HT-29 (cell line): ENCODE measurements at regions not wholly inside any gene's neighbourhood (a gene's known extent, or its start where the extent isn't known, plus 50 kb on each side); places are given as distances from the start of the nearest gene placed in this dataset.
"Not testable (repeated sequence)": the region's sequence is repeated elsewhere in the genome, so short reads cannot be mapped to it uniquely, and the experiment has no call there.

ENCODE experiments used
- DNase-seq: peaks from one replicate; pipeline ENCODE4 v3.0.0-alpha.2; 2015; ENCODE audit warnings: low spot score

DNA sequence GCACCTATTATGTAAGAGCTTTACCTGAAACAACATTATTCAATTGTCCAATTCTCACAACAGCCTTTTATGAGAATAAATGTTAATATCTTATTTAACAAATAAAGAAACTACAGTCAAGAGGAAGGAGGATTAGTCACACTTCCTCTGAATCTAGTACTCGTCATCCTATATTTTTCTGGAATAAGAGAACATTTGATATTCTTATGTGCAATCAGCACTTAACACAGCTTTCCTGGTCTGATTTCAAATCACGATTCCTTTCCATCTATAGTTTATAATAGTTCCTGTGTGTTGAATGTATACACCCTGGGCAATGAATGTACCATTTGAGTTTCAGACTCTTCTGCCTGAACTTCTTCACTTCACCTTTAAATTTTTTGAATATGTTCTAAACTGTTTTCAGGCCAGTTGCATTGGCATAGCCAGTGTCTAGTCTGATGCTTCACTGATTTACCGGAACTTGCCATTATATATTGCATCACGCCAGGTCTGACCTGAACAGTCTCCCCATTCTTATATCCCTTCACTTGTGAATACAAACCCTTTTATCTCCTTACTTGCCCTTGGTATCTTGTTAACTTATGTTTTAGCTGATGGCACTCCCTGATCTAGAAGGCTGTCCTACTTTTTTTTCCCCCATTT, 698.3 kb downstream of the MAT2B start:
- DNase-seq = no peak

DNA sequence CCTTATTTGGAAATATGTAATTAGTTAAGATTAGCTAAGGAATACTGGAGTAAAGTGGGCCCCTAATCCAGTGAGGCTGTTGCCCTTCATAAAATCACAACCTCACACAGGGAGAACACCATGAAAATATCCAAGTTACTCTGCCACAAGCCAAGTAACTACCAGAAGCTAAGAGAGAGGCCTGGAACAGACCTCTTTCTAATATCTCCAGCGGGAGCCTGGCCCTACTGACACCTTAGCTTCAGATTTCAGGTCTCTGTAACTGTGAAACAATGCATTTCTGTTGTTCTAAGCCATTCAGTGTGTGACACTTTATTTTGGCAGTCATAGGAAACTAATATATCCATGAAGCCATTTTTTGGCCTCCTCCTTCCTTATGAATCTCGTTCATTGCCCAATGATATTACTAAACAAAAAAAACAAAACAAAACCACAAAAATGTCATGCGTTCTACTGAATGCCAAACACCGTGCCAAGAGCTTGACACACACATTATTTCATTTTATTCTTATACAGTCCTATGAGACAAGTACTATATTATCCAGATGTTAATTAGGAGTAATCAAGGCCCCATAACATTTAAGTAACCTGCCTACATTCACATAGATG, 699.0 kb downstream of the MAT2B start:
- DNase-seq = no peak

DNA sequence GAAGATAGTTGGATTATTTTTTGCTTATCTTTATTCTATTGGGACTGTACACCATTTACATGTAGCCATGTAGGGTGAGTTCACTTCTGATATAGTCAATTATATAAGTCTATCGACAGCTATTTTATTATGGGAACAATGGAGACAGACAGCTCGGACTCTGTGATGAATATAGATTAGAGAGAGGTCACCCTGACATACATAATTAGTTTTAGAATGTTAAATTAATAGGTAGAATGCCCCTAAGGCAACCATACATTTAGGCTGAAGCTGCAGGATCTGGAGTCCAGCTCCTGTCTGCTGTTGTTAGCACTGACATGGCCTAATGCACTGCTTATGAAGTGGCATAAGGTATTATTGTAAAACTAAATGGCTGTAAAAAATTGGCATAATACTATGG, 700.8 kb downstream of the MAT2B start:
- no peak for DNase-seq

DNA sequence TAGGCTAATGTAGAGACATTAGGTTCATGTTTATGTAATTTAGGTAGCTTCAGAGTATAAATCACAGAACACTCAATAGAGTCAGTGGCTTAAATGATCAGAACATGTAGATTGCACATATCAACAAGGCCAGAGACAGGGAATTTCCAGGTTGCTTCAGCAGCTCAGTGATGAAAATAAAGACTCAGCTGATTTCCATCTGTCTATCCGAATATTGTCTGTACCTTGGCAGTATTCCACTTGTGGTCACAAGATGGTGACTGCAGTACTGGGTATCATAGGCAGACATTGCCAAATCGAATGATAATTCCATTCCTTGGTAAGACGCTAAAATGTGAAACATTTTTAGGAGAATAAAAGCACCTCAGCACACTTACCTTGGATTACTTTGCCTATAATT, 702.2 kb downstream of the MAT2B start:
- no peak for DNase-seq

DNA sequence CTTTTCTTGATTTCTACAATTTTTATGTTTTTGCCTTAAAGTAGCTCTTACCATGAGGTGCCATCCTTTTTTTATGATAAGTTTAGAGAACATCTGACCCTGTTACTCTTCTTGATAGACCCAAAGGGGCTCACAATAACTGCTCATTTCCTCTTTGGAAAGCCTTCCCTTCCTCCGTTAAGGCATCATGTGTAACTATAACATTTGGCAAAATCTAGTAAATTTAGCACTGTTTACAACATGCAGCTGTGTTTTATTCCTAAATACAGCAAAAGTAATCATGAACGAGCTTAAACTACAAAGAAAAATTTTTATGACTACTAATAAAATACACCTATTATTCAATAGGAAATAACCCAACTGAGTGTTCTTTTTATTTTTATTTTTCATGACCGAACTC, 705.1 kb downstream of the MAT2B start:
- DNase-seq = no peak

DNA sequence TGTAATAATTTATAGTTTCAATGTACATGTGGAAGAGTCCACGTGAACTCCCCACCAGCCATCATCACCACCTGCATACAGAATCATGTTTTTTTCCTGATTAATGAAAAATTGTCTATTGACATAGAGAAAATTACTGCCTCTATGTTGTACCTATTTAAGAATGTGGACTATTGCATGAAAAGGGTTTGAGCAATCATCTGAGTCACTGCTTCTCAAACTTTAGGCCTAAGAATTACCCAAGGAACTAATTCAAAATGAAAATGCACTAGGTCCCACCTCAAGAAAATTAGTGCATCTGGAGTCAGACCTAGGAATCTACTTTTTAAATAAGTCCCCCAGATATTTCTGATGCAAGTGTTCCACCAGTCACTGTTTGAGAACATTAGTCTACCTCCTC, 709.3 kb downstream of the MAT2B start:
- no peak for DNase-seq

DNA sequence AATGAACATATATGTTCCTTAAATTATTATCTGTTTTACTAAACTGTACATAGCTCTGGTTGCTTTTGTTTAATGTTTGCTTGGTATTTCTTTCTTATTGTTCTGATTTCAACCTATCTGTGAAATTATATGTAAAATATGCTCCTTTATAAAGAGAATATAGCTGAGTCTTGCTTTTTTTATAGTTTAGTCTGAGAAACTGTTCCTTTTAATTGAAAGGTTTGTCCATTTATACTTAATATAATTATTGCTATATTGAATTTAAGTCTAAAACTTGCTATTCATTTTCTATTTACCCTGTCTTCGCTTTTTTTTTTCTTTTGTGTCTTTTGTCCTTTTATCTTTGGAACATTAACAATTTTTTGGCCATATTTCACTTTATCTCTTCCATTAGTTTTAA, 712.0 kb downstream of the MAT2B start:
- DNase-seq = no peak

DNA sequence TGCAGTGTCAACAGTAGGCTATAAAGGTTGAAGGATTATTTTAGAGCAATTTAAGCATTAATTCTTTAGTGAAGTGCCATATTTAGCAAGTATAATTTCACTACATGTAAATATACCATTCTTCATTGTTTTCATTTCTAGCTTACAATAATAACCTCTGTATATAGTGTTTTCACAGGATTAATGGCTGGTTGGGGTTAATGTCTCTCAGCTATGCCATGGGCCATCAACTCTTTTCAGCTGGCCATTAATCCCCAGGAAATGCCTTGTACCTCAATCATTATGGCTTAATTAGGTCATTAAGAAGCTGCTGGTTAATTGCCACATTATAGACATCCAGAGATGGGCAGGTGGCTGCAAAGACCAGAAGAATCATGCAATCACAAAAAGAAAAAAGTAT, 715.1 kb downstream of the MAT2B start:
- DNase-seq = no peak

DNA sequence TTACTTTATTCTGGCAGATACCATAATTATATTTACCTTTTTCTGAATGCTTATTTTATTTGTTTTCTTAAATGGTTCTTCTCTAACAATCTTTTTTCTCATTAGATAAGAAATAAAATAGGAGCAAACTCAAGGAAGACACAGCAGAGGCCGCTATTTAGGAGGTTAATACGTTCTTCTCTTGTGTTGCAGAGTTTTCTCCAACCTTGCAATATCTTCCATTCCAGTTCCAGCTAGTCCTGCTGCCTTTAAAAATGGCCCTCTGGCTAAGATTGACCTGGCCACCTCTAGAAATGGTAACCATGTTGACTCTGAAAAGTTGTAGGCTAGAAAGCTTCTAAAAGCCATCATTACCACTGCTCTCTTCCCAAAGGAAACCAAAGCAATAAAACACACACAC, 718.8 kb downstream of the MAT2B start:
- DNase-seq = no peak

DNA sequence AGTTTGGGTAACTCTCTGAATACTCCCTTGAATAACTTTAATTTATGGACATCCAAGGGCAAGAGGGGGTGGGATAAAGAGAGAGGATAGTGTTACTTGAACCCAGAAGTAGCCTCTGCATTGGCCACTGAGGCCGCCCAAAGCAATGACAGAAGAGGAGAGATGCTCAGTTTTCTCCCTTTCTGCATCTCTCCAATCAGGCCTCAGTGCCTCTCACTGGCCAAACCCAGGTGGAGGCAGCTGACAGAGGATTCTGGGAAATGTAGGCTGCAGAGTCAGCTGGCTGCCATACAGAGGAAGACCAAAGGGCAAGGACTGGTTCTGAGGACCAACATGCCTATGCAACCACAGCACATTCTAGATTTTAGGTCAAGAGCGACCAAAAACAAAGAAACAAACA, 719.4 kb downstream of the MAT2B start:
- DNase-seq = no peak

DNA sequence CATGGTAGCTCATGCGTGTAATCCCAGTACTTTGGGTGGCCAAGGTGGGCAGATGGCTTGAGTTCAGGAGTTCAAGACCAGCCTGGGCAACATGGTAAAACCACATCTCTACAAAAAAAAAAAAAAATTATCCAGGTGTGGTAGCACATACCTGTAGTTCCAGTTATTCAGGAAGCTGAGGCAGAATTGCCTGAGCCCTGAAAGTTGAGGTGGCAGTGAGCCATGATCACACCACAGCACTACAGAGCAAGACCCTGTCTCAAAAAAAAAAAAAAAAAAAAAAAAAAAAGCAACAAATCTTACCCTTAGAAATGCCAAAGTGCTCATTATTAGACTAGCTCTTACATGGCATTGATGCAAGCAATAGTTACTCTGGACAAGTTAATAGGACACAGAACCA, 724.9 kb downstream of the MAT2B start:
- no peak for DNase-seq

DNA sequence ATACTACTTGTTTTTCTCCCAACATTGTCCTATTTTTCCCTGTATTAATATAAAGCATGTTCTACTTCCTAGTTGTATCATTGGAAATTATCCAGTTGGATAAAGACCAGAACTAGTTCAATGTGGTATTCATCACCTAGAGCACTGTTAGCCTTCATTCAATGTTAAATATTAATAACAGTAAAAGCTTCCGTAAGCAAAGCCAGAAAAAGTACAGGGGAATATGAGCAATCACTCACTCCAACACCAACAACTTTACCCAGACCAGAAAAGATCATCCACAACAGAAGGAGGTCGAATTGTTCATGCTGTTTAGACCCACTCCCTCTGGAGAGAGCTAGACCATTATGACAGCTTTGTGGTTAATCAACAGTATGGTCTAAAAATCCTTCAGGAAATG, 728.4 kb downstream of the MAT2B start:
- no peak for DNase-seq

DNA sequence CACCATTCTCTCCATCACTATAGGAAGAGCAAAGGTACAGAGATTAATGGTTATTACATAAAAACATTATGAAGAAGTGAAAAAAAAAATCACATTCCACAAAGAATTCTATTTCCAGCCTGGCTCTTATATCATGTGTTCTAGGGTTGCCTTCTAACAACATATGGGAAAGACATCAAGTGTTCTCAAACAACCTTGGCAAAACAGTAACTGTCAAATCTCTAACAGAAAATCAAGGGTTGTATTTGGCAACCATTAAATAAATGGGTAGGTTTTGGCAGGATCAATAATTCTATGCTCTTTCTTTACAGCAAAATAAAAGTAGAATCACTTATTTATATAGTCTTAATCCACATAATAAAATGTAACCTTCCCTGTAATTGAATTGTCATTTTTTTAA, 728.9 kb downstream of the MAT2B start:
- no peak for DNase-seq

DNA sequence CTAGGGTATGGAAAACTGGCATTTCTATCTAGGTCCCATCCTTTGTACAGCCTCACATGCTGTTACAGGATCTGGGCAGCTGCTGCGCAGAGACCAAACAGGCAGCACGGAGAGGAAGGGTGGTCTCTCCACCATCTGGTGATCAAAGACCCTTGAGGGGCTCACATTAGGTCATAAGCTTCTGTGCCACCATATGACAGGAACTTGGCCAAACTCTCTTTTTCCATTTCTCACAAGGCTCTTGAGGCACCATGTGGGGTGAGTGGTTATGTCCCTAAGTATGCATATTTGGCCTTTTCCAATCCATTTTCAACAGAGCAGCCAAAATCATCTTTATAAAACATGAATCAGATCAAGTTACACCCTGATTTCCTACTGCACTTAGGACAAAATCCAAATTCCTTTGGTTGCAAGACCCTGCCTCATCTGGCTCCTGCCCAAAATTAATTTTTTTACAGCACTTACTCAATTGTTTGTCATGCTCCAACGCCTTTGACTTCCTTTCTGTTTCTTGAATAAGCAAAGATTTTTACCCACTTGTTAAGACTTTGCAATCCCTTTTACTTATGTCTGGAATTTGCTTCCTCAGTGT, 730.0 kb downstream of the MAT2B start:
- no peak for DNase-seq

DNA sequence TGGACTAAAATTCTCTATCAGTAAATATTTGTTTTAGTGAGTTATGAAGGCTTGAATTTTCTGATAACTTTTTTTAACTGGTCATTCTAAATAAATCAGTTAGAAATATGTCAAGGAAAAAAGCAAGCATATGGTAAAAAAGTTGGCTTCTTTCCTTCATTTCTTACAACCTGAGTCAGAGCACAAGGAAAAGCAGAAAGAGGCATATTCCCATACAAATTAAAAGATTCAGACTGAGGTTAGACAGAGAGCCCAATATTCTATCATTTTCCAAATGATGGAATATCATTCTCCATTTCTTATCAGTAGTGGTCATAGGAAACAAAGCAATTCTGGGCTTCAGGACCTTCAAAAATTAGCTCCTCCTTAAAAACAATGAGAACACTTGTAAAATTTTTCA, 732.1 kb downstream of the MAT2B start:
- no peak for DNase-seq

DNA sequence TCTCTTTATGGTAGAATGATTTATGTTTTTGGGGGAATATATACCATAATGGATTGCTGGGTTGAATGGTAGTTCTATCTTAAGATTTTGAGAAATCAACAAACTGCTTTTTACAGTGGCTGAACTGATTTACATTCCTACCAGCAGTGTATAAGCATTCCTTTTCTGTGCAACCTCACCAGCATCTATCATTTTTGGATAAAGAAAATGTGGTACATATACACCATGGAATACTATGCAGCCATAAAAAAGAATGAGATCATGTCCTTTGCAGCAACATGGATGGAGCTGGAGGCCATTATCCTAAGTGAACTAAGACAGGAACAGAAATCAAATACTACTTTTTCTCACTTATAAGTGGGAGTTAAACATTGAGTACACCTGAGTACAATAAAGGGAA, 746.4 kb downstream of the MAT2B start:
- DNase-seq = not testable (repeated sequence)

DNA sequence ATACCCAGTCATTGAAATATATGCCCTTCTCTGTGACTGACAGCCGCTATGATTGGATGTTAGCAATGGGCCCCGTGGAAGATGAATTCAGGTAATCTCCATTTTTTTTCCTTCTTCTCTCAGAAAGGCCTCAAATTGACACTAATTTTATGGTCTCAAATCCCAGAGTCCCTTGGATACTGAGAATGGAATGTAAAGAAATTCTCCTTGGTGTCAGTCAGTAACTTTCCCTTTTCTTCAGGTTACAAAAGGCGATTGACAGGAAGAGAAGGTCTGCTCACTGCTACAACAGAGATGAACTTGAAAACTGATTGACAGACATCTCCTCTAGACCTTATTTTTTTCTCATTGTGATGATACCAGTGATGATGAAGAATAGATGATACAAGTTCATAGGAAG, 748.3 kb downstream of the MAT2B start:
- no peak for DNase-seq

DNA sequence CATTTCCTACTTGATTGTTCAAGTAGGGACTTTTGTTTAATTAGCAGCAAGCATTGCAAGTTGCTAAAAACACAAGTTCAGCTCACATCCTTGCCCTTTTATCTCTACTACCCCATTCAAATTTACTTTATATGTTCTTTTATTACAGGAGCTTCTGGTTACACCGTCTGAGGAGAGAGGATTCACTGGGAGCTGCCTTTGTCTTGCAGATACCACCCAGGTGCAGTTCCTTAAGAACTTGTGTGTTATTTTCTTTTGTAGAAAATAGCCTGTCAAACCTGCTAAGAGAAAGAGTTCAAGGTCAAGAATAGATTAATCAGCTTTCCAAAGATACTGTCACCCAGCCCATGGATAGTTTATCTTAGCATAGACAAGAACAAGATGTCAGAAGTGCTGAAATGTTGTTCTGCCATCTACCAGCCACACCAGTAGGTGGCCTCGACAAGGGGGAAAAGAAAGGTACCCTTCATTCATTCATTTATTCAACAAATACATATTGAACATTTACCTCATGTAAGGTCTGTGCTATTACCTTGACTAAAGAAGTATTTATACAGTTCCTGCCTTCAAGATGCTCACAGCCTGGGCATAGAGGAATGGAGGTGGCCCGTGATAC, 750.3 kb downstream of the MAT2B start:
- DNase-seq = no peak

DNA sequence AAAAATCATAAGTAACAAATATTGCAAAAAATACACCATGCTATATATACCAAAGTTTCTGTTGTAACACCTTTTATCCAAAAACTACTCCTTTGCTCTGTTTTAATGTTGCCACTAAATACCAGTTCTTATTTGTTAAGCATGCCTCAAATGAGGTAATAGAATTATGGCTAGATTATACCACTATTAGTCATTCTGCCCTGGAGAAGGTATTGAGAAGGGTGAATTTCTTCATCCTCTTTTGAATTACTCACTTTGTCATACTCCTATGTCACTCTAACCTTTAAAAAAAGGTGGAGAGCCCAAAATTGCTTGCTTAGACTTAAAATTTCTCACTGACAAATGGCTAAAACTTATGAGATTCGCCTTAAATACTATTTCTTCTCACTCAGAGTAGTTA, 750.9 kb downstream of the MAT2B start:
- DNase-seq = no peak

DNA sequence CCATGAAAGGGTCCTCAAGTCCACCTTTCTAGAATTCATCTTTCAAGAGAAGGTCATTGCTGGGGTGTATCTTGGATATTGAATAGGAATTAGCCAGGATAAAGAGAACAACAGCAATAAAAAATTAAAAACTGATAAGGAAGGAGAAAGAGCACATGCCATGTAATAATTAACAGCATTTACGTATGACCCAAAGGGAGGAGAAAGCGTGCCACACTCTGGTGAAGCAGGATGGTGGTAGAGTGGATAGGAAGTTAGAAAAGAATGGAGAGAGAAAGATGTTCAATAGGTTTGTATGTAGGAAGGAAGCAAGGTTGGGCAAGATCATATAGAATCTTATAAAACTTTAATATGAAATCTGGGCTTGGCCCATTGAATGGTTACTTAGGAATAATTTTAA, 751.5 kb downstream of the MAT2B start:
- no peak for DNase-seq

DNA sequence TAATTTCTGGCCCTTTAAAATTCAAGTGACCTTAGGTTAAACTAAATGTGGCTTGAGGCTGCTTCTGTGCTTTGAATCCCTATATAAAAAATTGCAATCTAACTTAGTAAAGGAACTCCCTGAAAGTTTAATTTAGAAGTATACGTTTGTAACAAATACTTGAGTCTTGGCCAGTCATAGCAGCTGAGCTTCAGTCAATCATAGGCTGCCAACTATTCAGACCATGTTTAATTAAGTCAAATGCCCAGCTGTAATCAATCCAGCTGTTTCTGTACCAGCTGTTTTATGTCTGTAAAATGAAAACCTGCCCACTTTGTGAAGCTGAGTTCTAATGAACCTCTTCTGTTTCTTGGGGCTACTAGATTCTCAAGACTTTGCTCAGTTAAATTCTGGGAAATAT, 760.1 kb downstream of the MAT2B start:
- DNase-seq = no peak

DNA sequence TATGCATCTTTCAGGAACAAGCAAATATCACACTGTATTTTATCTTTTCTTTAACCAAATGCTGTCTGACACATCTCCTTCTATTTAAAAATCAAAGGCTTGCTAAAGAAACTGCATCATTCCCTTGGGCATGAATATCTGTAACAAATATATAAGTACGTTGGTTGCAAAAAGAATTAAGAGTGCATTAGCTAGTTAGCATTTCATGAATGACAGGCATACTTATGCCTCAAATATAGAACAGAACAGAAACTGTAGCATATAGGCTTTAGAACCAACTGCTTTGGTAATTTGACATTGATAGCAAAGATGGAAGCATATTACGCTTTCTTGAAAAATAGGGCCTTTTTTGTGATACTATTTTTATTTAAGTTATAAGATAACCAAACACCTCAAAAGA, 761.2 kb downstream of the MAT2B start:
- DNase-seq = no peak

DNA sequence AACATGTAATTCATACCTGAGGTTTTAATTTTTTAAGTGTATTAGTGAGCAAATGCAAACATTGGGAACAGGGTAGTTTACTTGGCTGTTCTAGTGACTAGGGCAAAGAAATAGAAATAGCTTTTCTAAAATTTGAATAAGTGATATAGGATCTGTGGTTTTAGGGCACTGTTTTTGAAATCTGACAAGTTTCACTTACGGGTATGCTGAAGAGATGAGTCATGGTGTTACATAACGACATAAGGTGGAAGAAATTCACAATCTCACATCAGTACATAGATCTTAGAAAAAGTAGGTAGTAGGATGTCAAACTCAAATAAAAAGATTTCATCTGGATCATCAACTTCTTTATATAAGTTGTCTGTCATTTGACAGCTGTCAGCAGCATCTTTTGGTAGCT, 772.3 kb downstream of the MAT2B start:
- DNase-seq = no peak
